GM21360 (cell line): ENCODE measurements at regions not wholly inside any gene's neighbourhood (a gene's known extent, or its start where the extent isn't known, plus 50 kb on each side); places are given as distances from the start of the nearest gene placed in this dataset.

Experiments used
- ATAC-seq: cut with Tn5 transposase; IDR thresholded peaks from one replicate; pipeline ENCODE4 v1.9.1; 2021; ENCODE audit warnings: mild to moderate bottlenecking, moderate library complexity; ENCODE audit not compliant: unreplicated experiment

DNA sequence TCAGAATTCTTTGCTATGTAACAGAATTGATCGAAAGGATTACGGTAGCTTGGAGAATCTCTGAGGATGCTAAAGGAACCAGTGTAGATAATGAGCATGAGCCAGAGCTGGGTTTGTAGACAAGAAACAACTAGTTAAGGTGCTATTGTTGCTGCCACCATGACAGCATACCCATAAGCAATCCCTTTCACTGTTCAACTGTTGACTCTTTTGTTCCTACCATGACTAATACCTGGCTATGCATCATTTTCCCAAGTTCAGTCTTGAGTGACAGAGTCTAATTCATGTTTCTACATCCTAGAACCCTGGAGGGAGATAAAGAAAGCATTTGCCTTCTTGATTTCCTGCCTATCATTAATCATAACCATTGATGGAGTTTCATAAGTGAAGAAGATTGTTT is 600.3 kb downstream of the OTOL1 start:
- no peak for ATAC-seq

DNA sequence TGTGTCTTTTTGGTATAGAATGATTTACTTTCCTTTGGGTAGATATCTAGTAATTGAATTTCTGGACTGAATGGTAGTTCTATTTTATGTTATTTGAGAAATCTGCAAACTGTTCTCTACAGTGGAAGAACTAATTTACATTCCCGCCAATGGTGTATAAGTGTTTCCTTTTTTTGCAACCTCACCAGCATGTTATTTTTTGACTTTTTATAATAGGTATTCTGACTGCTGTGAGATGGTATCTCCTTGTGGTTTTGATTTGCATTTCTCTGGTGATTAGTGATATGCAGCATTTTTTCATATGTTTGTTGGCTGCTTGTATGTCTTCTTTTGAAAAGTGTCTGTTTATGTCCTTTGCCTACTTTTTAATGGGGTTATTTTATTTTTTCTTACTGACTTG is 607.2 kb downstream of the OTOL1 start:
- no peak for ATAC-seq

DNA sequence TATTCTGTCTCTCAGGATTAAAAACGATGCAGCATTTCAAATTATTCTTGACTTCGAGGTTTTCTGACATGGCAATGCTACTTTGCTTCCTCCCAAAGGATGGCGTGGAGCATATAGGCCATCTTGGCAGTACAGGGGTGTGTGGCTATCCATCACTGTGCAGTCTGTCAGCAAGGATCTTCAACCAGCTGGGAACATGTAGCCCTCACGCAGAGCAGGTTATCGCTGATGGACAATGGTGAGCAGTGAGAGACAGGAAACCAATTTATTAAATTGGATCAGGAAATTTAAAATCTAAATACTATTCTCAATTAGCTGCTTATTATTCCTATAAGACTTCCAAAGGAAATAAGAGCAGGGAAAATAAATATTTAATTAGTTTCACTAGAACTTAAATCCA is 615.3 kb downstream of the OTOL1 start:
- ATAC-seq: no peak

DNA sequence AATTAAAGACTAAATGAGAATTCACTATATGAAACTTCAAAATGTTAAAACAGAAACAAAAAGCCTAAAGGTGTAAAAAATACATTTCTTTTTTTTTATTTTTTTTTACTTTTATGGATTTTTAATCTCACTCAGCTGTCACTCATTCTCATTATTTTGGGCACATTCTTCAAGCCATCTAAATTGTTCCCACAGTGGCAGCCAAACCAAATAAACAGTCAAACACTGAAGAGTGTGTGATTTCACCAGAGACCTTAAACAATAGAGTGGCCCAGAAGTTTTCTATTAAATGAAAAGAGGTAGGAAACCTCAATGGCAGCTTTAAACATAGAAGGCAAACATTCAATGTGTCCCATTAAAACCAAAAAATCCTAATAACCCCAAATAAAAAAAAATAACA is 616.1 kb downstream of the OTOL1 start:
- ATAC-seq: no peak

DNA sequence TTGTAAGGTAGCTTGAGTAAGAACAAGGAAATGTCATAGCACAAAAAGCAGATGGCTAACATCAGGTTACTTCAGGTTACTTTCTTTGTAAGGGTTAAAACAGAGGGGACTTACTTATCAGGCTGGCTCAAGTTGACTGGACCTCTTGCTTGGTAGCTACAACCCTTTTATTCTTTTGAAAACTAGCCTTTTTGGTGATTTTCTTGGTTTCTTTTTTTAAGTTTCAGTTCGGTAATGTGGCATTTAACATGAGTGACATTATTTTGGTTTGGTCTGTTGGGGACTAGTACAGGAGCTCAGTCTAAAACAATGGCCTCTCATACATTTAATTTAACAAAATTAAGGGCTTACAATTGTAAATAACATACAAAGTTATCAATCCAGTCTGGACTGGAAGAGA is 621.4 kb downstream of the OTOL1 start:
- ATAC-seq: no peak

DNA sequence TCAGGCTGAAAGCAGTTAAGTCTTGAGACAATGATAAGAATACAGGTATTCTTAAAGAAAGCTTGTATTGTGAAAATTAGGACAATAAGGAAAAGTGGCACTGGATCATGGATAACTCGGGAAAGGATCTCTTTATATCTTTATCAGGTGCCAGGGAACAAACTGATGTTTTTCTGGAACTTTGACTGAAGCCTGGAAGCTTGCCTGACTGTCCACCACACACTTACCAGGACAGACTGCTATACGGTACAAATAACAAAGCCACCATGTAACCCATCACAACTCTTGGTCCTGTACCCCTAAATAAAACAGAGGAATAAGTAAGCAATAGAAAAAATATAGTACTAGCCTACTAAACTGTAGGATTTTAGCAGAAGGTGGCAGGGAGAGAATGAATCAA is 623.0 kb downstream of the OTOL1 start:
- no peak for ATAC-seq

DNA sequence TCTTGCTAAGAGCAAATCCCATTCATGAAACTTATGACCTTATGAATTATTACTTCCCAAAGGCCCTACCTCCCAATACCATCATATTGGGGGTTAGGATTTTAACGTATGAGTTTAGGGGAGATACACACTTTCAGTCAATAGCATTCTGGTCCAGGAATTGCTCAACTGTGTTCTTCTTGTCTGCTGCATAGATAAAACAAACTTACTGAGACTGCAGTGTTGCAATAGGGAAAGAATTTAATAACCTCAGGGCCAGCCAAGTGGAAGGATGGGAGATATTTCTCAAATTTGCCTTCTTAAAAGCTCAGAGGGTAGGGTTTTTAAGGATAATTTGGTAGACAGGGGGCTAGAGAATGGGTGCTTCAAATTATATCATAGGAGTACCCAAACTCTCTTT is 625.8 kb downstream of the OTOL1 start:
- ATAC-seq: no peak

DNA sequence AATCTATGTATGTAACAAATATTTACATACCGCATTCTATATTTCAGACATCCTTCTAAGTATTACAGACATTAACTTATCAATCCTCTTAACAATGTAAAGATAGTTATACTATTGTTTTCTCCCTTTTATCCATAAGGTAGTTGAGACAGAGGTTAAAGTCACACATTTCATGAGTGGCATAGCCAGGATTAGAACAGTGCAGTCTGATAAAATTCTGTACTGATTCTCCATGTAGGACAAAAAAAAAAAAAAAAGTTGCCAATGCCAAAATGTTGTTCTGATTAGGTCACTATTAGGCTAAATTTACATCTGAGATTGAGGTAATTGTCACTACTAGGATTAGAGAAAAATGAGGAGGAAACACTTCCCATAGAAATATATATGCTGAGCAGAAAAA is 629.2 kb downstream of the OTOL1 start:
- no peak for ATAC-seq

DNA sequence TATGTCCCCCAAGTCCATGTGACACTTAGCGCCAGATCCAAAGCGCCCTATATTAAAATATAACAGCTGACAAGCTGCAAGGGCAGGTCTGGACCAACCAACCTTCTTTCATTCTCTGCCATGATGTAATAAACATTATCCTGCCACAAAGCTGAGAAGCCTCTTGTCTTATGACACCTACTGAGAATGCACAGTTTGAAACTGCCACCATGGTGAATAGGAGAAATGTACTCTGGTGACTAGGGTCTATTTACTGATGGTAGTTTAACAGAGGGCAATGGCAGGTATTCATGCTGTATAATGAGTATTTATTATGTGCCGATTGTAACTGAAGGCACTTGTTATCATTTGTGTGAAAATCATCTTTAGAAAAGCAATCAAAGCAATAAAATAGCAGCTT is 634.0 kb downstream of the OTOL1 start:
- ATAC-seq: no peak

DNA sequence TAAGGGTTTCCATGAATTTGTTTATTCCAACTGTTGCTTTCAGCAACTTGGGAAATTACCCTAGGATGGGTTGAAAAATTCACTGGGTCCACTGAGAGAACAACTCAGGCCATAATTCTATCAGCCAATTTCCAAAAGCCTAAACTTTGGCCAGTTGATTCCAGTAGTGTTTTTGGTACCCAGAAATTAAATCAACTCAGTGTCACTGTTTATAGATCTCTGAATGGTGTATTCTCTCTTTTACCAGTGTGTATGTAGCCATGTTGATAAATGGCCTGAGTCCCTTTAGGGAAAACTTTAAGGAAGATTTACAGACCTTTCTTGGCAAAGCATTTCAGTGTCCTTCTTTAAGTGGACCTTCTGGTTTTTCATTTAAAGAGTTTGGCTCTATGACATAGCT is 636.4 kb downstream of the OTOL1 start:
- no peak for ATAC-seq

DNA sequence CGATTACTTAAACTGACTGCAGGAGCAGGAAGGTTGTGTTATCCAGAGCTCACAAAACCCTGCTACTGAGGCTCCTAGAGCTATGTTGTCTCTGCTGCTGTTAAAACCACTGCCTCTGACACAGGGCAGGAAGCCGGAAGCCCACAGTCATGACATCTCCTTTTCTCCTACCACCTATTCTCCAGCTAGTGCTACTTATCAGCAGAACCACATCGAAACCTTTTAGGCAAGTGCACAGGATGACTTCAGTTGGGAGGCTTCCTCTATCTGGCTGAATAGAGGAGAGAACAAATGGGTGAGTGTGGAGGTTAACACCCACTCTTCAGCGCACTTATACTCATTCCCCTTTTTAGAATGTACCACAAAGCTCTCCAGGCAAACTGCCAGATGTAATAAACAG is 638.0 kb downstream of the OTOL1 start:
- no peak for ATAC-seq

DNA sequence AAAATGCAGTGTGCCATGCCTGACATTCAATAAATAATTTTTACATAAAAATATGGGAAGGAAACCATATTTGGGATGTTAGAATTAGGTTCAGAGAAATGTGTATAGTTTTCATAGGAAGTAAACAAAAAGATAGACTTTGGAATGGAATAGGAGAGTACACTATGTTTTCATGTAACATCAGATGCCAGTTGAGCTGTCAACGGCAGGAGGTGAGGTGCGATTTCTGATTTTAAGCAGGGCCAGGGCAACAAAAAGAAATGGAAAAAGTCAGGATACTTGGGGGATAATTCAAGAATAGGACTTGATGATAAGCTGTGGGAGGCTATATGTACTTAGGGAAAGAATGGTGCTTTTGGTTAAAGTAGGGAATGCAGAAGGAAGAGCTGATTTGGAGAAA is 639.5 kb downstream of the OTOL1 start:
- ATAC-seq: no peak

DNA sequence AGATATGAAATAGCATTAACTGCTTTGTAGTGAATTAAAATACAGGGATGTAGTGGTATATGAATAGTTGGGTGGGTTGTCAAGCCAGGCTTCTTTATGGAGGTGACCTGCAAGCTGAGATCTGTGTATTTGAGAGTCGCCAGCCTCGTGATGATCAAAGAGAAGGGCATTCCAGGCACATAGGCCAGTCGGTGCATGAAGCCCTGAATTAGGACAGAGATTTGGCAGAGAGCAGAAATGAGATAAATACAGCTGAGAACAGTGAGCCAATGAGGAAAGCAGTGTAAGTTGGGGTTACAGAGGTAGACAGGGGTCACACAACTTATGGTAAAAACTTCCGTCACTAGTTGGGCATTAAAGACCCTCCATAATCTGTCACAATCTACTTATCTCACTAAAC is 641.9 kb downstream of the OTOL1 start:
- ATAC-seq: no peak

DNA sequence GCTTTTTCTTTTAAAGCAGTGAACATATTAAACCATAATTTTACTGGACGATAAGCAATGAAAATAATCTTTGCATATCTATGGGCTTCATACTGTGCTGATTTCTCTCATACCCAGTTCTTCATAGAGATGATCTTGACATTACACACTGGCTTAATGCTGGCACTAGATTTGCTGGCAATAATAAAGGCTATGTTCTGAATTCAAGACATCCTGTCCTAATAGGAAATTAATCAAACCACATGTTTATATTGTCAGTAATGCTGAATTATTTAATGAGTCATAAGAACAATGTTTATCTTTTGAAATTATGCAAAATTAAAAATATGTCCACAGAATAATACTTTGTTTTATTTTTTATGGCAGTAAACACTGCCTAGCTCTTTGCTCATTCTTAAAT is 643.2 kb downstream of the OTOL1 start:
- no peak for ATAC-seq

DNA sequence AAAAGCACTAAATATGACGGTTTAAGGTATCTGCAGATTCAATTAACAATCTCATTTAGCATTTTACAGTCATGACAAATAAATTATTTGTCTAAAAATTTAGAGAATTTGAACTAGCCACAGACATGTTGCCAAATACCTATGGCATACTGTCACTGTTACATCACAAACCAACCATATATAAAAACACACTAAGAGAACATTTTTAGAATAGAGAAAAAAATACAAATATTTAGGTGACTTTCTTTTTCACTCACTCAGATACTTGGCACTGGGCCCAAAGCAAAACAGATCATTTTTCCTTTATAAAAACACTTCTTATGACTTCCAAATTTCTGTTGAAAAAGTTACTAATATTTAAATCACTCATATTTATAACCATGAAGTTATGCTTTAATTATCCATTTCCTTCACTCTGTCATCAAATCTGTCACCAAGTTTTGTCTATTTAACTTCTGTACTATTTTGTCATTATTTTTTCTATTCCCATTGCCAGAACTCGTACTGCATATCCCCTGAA is 644.7 kb downstream of the OTOL1 start:
- ATAC-seq: no peak

DNA sequence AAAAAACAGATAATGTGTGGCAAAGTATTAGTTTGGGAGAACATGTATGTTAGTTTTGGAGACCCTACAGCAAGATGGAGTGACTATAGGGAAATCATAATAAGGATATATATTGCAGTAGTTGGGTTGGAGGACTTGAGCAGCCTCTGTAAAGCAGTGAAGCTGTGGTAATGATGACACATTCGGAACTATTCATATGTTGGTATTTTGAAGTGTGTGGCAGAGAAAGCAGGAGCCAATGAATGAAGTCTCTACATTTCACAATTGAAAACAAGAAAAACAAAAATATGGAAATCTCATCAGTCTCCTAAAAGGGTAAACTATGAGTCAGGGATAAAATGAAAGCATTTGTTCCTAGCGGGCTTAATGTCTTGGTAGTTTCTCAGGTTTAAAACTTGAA is 645.9 kb downstream of the OTOL1 start:
- no peak for ATAC-seq

DNA sequence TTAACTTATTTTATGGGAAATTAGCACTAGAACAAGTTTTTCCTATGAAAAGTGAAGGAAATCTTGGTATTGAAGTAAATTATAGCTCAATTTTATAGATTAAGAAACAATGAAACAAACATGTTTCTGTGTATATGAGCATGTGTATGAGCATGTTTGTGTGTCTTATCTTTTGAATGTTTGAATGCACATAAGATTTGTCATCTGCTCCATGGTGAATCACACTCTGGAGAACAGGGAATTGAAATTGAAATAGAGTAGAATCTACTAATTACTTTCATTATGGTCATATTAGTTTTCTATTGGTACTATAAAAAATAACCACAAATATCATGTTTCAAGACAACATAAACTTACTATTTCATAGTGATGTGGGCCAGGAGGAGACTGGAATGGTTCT is 646.6 kb downstream of the OTOL1 start:
- ATAC-seq: no peak

DNA sequence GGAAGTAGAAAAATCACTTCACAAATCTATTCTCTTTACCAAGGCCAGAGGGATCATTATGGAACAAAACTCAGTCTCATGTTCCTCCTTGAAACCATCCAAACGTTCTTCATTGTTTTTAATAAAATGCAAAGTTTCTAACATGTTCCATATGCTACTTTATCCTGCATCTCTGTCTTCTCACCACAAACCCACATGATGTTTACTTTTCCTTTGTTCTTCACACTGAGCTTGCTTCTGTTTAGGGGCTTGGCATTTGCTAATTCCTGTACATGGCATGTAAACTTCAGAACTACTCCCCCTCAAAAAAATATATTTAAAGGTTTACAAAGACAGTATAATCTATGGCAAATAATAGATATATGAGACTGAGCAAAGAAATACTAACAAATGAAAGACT is 651.4 kb downstream of the OTOL1 start:
- ATAC-seq: no peak

DNA sequence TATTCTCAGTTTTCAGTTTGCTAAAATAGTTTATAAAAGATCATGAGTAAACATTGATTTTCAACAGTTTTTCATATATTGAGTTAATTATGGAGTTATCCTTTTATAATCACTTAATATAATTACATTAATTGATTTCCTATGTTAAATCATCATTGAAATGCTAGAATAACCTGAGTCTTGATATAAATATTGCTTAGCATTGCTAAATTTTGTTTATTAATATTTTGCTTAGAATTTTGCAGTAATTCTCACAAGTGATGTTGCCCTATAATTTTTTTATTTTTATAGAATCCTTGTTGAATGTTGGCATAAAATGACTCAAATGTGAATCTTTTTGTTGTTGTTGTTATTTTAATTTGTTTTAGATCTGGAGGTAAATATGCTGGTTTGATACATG is 654.2 kb downstream of the OTOL1 start:
- no peak for ATAC-seq

DNA sequence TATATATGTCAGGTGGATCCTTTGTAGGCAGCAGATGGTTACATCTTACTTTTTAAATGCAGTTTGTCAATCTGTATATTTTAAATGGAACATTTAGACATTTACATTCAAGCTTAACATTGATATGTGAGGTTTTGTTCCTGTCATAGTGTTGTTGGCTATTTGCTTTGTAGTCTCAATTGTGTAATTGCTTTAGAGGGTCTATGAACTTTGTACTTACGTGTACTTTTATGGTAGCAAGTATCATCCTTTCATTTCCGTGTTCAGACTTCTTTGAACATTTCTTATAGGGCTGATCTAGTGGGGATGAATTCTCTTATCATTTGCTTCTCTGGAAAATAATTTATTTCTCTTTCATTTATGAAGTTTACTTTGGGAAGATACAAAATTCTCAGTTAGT is 656.0 kb downstream of the OTOL1 start:
- no peak for ATAC-seq

DNA sequence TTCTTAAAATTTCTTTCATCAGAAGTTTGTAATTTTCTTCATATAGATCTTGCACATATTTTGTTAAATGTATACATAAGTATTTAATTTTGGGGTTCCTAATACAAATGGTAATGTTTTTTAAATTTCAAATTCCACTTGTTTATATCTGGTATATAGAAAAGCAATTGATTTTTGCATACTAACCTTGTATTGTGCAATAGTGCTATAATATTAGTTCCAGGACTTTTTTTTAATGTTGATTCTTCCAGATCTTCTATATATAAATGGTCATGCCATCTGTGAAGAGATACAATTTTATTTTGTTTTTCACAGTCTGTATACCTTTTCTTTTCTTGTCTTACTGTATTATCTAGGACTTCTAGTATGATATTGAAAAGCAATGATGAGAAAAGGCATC is 665.0 kb downstream of the OTOL1 start:
- ATAC-seq: no peak

DNA sequence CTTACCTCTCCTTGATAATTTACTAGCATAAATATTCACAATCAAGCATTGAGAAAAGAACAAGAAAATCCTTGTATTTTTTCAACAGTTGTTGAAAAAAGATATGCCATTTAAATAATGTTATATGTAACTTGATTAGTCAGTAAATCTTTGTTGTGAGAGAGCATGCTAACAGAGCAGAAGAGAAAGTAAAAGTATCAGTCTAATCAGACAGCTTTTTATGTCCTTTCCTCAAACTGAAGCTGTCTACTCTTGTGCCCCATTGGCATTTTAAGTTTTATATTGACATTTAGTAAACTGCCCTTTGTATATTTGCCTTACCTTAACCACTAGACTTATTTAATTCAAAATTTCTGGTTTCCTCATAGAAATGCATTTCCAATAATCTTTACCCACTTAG is 668.7 kb downstream of the OTOL1 start:
- no peak for ATAC-seq

DNA sequence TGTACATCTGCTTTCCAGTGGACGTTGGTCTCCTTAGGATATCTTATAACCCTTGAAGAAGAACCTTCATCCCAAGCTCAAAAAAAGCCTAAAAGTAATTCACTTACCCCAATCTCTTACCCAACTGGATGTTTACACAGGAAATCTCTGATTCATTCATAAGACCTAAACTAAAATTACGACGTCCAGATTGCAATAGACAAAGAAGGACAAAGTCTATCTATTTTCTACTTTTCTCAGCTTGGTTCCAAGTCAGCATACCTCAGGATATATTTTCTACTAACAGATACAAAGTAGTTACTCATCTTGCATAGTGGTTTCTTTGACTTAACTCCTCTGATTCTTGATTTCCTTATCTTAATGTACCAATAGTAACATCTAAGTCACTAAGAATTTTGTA is 669.9 kb downstream of the OTOL1 start:
- no peak for ATAC-seq

DNA sequence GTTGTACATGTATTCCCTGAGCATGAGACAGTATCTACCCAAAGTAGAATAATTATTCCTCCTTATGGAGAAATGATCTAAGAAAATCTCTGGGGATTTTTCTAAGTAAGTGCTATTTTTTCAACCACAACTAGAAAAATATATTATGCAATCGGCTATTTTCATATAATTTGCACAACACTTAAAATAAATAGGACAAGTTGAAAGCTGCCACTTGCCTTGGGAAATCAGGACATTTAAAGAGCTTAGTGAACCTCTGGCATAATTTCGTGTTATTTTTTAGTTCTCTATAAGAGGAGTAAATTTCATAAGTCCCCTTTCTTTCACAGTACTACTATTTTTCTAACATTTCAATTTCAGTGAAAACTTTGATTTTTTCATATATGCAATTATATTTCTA is 672.1 kb downstream of the OTOL1 start:
- no peak for ATAC-seq
